MM.1S (cell line): ENCODE measurements at regions not wholly inside any gene's neighbourhood (a gene's known extent, or its start where the extent isn't known, plus 50 kb on each side); places are given as distances from the start of the nearest gene placed in this dataset.

ENCODE experiments used
- DNase-seq: peaks from one replicate; pipeline ENCODE4 v3.0.0-alpha.2; 2015
- H2AFZ ChIP-seq: fragments of 300-600 bp; sonication (generic); 2 replicates; pipeline ENCODE4 v1.6.0; 2016; ENCODE audit warnings: antibody characterized with exemption, low read length
- H3F3A ChIP-seq: fragments of 300-600 bp; sonication (generic); 2 replicates; pipeline ENCODE4 v1.6.1; 2016; ENCODE audit warnings: mild to moderate bottlenecking, antibody characterized with exemption, low read length, moderate library complexity, mixed read lengths; ENCODE audit not compliant: insufficient read depth
- H3K27ac ChIP-seq: fragments of 300-600 bp; sonication (generic); 2 replicates; pipeline ENCODE4 v1.5.1; 2016; ENCODE audit warnings: mild to moderate bottlenecking, low read length
- H3K27me3 ChIP-seq: fragments of 300-600 bp; sonication (generic); replicated peaks from 2 replicates; pipeline ENCODE4 v1.6.0; 2016; ENCODE audit warnings: low read length; ENCODE audit not compliant: insufficient read depth
- H3K36me3 ChIP-seq: fragments of 300-600 bp; sonication (generic); replicated peaks from 2 replicates; pipeline ENCODE4 v1.6.1; 2016; ENCODE audit warnings: mild to moderate bottlenecking, low read length, mixed read lengths; ENCODE audit not compliant: insufficient read depth
- H3K4me1 ChIP-seq: fragments of 300-600 bp; sonication (generic); 2 replicates; pipeline ENCODE4 v1.6.1; 2016; ENCODE audit warnings: low read length, mixed read lengths
- H3K4me2 ChIP-seq: fragments of 300-600 bp; sonication (generic); 2 replicates; pipeline ENCODE4 v1.6.0; 2016; ENCODE audit warnings: low read depth, low read length
- H3K4me3 ChIP-seq: fragments of 300-600 bp; sonication (generic); 2 replicates; pipeline ENCODE4 v1.5.1; 2016; ENCODE audit warnings: low read length, mixed read lengths
- H3K79me2 ChIP-seq: fragments of 300-600 bp; sonication (generic); 2 replicates; pipeline ENCODE4 v1.6.1; 2016; ENCODE audit warnings: mixed run types, low read length, mixed read lengths
- H3K9ac ChIP-seq: fragments of 300-600 bp; sonication (generic); 2 replicates; pipeline ENCODE4 v1.6.1; 2016; ENCODE audit warnings: low read length, mixed read lengths
- H3K9me2 ChIP-seq: fragments of 300-600 bp; sonication (generic); replicated peaks from 2 replicates; pipeline ENCODE4 v1.6.1; 2016; ENCODE audit warnings: mild to moderate bottlenecking, low read length, mixed read lengths; ENCODE audit not compliant: insufficient read depth
- H3K9me3 ChIP-seq: fragments of 300-600 bp; sonication (generic); replicated peaks from 2 replicates; pipeline ENCODE4 v1.6.1; 2016; ENCODE audit warnings: mild to moderate bottlenecking, low read length, mixed read lengths; ENCODE audit not compliant: insufficient read depth
- H4K20me1 ChIP-seq: fragments of 300-600 bp; sonication (generic); 2 replicates; pipeline ENCODE4 v1.6.1; 2016; ENCODE audit warnings: mild to moderate bottlenecking, low read length, moderate library complexity, mixed read lengths; ENCODE audit not compliant: insufficient read depth
- CTCF ChIP-seq: fragments of 300-600 bp; sonication (generic); IDR thresholded peaks from 2 replicates; pipeline ENCODE4 v1.5.1; 2016; ENCODE audit warnings: antibody characterized with exemption, low read length, mixed read lengths
- EZH2 ChIP-seq: fragments of 300-600 bp; sonication (generic); optimal IDR thresholded peaks from 2 replicates; pipeline ENCODE3; 2017; ENCODE audit warnings: low read depth, mild to moderate bottlenecking, antibody characterized with exemption, low read length, mixed read lengths
- EZH2phosphoT487 ChIP-seq: fragments of 300-600 bp; sonication (generic); IDR thresholded peaks from 2 replicates; pipeline ENCODE4 v1.6.1; 2018; ENCODE audit warnings: antibody characterized with exemption, low read length

DNA sequence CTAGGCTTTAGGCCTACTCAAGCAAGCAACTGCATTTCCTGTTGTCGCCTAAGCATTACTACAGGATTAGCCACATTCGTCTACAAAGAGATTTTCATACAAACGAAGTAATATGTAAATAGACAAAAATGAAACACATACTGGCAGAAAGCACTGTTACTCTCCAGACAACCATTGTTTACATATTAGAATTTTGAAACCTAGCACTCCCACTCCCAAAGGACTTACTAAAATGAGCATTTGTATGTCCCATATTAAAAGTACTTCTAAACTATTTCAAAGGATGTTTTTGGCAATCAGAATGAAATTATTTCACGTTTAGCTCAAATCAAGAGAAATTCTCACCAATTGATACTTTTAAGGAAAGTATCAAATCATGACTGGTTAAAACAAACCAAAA is 570.8 kb downstream of the PRR32 start:
- no peak overlapping the region for H3K4me2 ChIP-seq
- DNase-seq: no peak
- H3K36me3 ChIP-seq: no peaks in the 10 kb centered on the region
- no peaks in the 10 kb centered on the region for H3K27me3 ChIP-seq
- no peak overlapping the region for H3K9ac ChIP-seq
- H3K79me2 ChIP-seq: no peaks in the 10 kb centered on the region
- no peak overlapping the region for H3K4me3 ChIP-seq
- H3K27ac ChIP-seq: no peak overlapping the region
- H4K20me1 ChIP-seq: no peaks in the 10 kb centered on the region
- TF ChIP-seq EZH2 (no peak), EZH2phosphoT487 (no peak), CTCF (no peak)
- H3K4me1 ChIP-seq: no peaks in the 10 kb centered on the region
- H2AFZ ChIP-seq: no peak overlapping the region
- H3K9me3 ChIP-seq: no peaks in the 10 kb centered on the region
- H3K9me2 ChIP-seq: no peaks in the 10 kb centered on the region
- H3F3A ChIP-seq: no peaks in the 10 kb centered on the region

- no peak overlapping the region for H3K4me3 ChIP-seq
- no peak overlapping the region for H3K9ac ChIP-seq
- H3K27me3 ChIP-seq: no peaks in the 10 kb centered on the region
- H3K4me1 ChIP-seq: no peaks in the 10 kb centered on the region
- H3K9me2 ChIP-seq: no peaks in the 10 kb centered on the region
- H3K36me3 ChIP-seq: no peaks in the 10 kb centered on the region
- no peak overlapping the region for H2AFZ ChIP-seq
- no peaks in the 10 kb centered on the region for H4K20me1 ChIP-seq
- H3F3A ChIP-seq: no peaks in the 10 kb centered on the region
- DNase-seq: no peak
- H3K4me2 ChIP-seq: no peak overlapping the region
- no peaks in the 10 kb centered on the region for H3K9me3 ChIP-seq
- H3K27ac ChIP-seq: no peak overlapping the region
- no peaks in the 10 kb centered on the region for H3K79me2 ChIP-seq
- TF ChIP-seq EZH2phosphoT487: no peak
- TF ChIP-seq CTCF: no peak
- no peak for TF ChIP-seq EZH2
These were observed 570.4 kb downstream of the PRR32 start for GRCh38 chrX:127389900-127390299.
